Fibroblast of gingiva (primary cell): ENCODE measurements at regions not wholly inside any gene's neighbourhood (a gene's known extent, or its start where the extent isn't known, plus 50 kb on each side); places are given as distances from the start of the nearest gene placed in this dataset.
"Not testable (repeated sequence)": the region's sequence is repeated elsewhere in the genome, so short reads cannot be mapped to it uniquely, and the experiment has no call there.

Source experiments
- DNase-seq: peaks from one replicate; pipeline ENCODE4 v3.0.0-alpha.2; 2011; ENCODE audit warnings: low read depth

DNA sequence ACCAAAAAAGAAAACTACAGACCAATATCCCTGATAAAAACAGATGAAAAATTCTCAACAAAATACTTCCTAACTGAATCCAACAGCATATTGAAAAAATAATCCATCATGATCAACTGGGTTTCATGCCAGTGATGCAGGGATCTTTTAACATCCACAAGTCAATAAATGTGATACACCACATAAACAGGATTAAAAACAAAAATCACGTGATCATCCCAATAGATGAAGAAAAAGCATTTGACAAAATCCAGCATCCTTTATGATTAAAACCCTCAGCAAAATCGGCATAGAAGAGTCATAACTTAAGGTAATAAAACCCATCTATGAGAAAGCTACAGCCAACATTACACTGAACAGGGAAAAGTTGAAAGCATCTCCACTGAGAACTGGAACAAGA, 107.5 kb downstream of the DCLK3 start:
- no peak for DNase-seq

DNA sequence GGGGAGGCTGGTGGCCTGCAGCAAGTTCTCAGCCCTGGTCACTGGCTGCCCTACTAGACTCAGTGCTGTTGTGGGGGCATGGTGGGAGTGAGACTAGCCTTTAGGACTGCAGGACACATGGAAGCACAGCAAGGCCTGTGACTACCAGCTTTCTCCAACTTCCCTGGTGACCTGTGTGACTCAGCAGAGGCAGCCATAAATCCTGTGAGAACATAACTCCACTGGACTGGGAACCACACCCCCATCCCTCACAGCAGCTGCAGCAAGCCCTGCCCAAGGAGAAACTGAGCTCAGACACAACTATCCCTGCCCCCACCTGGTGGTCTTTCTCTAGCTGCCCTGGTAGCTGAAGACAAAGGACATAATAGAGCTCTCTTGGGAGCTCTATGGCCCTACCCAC, 111.3 kb downstream of the DCLK3 start:
- no peak for DNase-seq

DNA sequence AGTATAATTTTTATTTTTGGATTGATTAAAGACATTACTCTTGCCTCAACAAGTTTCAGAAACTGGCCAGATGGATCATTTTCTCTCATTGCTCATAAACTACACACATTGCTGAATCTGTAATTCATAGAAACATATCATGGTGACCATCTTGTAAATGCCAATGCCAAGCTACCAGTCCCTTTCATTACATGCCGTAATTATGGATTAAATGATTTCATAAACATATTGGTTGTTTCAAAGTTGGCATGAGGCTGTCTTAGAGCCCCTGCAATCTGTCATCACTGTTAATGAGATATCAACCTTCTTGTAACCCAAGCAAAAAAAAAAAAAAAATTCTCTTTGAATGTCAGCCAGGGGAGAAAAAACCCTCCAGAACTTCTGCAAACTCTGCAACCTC, 112.2 kb downstream of the DCLK3 start:
- DNase-seq = no peak

DNA sequence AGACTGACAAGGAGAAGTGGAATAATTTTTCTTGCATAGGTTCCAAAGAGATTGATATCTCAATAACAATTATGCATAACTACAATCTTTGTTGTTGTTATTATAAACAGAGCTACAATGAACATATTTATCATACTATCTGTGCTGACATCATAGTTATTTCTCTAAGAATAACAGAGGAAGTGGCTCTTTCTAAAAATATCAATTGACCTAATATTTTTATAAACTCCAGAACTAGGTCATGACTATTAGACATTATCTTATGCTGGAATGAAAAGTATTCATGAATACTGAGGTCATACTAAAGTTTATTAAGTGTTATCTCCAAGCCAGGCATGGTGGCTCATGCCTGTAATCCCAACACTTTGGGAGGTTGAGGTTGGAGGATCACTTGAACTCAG, 114.1 kb downstream of the DCLK3 start:
- peak; percentile 11 for DNase-seq

DNA sequence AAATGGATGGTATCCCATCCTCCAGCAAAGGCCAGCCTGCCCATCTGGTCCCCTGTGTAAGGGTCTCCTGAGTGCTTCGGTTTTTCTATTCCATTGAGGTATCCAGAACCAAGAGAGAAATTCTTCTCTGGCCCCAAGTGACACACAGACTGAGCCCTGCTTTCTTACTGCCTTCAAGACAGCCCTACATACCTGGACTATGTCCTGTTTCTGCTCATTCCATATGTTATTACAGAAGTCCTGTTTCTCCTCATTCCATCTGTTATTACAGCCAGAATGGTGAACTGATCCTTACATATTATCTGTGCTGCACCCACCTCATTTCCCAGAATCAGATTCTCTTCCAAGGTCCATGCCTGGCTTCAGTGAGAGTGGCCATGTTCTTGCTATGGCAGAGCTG, 115.2 kb downstream of the DCLK3 start:
- no peak for DNase-seq

DNA sequence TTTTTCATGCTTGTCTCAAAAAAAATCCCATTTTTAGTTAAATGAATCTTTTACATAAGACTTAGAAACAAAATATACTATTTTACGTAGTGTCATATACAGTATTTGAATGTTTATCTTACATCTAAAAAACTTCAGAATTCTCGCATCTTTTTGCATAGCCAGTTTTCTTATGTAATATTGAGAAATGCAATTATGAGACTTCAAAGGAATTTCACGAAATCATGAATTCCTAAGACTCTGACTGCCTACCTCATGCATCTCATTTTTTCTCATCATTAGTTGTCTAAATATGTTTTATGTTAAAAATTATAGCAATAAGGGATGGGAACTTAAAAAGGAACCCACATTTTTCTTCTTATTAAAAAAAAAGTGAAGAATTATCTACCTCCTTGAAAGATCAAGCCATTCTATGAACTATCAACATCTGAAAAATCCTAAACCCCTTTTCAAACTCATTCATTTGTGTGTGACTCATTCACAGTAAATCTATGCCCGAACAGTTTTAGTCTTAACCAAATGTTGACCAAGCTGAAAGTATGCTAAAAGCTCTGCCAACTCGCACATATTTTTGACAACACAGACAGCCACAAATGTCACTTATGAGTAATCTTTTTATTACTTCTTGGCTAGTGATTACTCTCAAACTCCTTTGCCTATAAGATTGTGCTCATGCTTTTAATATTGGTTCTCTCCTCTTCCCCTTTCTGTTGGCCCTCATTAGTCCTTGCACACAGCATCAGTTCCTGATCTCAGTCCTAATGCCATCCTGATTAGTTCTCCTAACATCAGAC, 115.9 kb downstream of the DCLK3 start:
- peak; percentile 89 for DNase-seq

DNA sequence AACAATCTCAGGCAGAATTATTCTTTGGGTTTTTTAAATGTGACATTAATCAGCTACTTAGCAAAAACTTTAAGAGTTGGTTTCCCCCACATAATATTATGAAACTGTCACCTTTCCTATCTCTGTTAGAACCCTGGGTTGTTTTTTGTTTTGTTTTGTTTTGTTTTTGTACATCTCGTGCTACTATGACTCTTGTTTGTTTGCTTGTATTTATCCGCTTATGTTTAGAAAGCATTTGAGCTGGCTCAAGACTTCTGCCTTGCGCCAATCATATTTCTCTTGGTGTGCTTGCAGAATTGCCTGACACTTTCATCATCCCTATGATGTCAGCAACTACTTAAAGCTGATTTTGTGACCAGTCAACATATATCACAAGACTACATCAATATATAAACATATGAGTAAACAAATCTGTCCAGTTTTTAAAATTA, 116.9 kb downstream of the DCLK3 start:
- DNase-seq = peak; percentile 19

DNA sequence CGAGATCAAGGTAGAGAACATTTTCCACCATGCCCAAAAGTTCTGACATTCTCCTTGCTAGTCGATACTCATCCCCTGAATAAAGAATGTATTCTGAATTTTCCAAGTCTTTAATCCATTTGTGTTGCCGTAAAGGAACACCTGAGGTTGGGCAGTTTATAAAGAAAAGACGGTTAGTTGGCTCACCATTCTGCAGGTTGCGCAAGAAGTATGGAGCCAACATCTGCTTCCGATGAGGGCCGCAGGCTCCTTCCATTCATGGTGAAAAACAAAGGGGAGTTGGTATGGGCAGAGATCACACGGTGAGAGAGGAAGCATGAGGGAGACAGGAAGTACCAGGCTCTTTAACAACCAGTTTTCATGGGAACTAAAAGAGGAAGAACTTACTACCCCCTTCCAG, 121.2 kb downstream of the DCLK3 start:
- no peak for DNase-seq

DNA sequence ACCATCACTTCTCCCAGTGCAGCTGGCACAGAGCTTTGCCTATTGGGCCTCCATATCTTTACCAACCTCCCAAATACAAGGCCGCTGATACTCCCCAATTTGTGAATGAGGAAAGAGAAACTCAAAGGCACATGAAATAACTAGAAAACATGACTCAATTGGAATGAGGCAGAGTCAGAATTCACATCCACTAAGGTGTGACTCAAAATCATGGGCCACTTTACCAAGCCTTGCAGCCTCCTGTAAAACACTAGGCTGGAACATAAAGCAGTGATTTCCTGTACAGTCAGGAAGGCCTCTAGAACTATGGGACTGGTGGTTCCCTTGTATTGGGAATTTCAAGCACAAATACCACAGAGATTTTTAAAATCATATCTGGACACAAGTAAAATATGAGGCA, 128.6 kb downstream of the DCLK3 start:
- no peak for DNase-seq

DNA sequence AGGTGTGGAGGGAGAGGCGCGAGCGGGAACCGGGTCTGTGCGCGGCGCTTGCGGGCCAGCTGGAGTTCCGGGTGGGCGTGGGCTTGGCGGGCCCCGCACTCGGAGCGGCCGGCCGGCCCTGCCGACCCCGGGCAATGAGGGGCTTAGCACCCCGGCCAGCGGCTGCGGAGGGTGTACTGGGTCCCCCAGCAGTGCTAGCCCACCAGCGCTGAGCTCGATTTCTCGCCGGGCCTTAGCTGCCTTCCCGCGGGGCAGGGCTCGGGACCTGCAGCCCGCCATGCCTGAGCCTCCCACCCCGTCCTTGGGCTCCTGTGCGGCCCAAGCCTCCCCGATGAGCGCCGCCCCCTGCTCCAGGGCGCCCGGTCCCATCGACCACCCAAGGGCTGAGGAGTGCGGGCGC, 130.5 kb downstream of the DCLK3 start:
- DNase-seq = not testable (repeated sequence)

DNA sequence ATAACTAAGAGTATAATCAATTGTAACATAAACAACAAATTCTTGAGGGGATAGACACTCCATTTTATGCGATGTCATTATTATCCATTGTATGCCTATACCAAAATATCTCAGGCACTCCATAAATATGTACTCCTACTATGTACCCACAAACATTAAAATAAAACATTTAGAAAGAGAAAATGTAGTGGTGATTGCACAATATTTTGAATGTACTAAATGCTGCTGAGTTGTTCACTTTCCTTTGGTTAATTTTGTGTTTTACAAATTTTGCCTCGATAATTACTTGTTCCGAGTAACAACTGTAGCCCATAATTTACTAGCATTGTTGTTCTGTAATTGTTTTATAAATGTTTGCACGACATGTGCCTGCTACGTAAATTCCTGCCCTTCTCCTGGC, 131.3 kb downstream of the DCLK3 start:
- no peak for DNase-seq

DNA sequence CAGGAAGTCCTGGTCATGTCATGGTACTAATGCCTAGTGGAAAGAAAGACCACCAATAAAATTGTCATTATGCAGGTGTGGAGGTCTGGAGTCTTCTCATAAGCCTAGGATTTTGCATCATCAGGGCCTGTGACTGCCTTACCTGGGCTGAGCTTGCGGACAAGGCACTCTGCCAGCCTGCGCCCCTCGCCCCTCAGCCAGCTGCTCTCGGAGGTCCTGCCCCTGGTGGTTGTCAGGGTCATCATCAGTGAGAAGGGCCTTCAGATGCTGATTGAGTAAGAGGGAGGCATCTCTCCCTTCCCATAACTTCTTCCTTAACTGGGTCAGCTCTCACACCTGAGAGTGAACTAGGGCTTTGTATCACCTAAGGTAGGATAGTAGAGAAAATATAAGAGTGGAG, 132.8 kb downstream of the DCLK3 start:
- no peak for DNase-seq

DNA sequence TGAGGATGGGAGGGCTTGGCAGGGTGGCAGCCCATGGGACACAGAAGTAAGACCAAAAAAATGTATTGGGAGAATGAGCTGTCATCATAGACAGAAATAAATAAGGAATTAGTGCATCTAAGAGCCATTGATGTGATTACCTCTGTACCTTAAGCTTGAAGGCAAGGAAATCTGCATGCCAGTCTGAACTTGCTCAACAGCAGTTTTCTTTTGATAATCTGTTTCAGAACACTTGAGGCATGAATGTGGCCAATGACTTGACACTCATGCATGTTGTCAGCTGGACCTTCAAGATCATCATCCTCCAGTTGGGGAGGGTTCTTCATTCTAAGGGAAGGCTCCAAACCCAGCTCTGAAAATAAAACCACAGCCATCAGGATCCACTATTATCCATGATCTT, 148.5 kb downstream of the DCLK3 start:
- no peak for DNase-seq

DNA sequence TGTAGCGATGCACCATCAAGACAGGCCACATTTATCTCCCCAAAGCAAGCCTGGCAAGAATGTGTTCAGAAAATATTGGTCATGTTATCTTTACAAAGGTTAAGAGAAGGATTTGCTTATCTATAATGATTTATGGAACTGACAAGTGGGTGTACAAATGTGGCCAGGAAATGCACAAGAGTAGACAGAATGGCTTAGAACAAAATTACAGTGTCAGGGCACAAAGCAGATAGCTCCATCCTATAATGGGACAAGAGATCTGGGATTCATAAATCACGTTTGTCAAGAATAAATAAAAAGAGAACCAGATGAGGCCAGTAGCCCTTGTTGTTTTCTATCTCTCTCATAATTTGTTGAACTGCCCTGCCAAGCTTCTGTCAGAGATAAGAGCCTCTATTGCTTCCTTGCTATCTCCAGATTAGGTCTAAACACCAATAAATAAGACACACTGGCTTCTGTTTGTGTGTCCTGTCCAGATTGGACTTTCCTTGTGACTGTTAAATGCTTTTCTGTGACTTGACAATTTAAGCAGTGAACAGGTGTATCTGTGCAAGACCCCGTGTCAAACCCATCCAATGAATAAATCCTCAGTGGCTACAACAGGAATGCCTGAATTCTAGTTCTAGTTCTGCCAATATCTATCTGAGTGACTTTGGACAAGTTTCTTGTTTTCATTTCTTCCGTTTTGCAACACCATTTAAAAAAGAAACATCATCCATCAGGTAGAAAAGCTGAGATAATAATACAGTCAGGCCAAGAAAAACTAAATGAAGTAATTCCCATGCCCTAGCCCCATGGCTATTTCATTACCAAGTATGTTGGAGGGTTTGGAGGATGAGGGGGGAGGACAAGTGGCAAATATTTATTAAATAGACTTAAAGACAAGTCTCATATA, 157.2 kb downstream of the DCLK3 start:
- no peak for DNase-seq

DNA sequence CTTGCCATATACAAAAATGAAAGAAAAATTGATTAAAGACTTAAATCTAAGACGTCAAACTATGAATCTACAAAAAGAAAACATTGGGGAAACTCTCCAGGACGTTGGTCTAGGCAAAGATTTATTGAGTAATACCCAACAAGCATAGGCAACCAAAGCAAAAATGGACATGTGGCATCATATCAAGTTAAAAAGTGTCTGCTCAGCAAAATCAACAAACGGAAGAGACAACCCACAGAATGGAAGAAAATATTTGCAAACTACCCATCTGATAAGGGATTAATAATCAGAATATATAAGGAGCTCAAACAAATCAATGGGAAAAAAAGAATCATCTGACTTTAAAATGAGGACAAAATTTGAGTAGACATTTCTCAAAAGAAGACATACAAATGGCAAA, 160.9 kb downstream of the DCLK3 start:
- no peak for DNase-seq

DNA sequence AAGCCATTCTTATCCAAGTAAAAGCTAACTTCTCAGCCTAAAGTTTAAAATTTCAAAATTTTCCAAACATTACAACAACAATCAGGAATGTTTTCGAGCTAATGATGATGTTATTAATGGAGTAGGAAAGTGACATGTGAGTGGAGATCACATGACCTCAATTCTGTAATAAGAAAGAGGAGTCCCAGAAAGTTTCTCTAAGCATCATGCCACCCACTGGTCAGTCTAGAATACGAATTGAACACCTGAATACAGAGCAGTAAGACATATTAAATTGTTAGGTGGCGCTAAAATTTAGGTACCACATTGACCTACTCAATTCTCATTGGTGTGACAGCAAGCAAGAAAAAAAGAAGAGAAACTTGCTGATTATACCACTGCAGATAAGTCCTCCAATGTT, 163.9 kb downstream of the DCLK3 start:
- DNase-seq = no peak
